Breast epithelium (tissue), 4 donors: ENCODE measurements at regions not wholly inside any gene's neighbourhood (a gene's known extent, or its start where the extent isn't known, plus 50 kb on each side); places are given as distances from the start of the nearest gene placed in this dataset.

ENCODE experiments used
- DNase-seq, 2 donors: peaks; one replicate each; pipeline ENCODE4 v3.0.0-alpha.2; 2019; ENCODE audit warnings: low spot score in 2 of 2
- H3K27ac ChIP-seq, 2 donors: fragments of 200-600 bp; sonication (generic) in 1 of 2; one replicate each; pipeline ENCODE4 v1.5.1; 2016 to 2019; ENCODE audit warnings: mild to moderate bottlenecking in 1 of 2
- H3K27me3 ChIP-seq, 2 donors: fragments of 200-600 bp; sonication (generic) in 1 of 2; one replicate each; pipeline versions ENCODE4 v1.5.1 to v1.6.0; 2017 to 2019; ENCODE audit warnings: control low read depth in 1 of 2, mild to moderate bottlenecking in 1 of 2
- H3K36me3 ChIP-seq: fragments of 200-600 bp; one replicate; pipeline ENCODE4 v1.5.1; 2019
- H3K4me1 ChIP-seq, 2 donors: fragments of 200-600 bp; sonication (generic); one replicate each; pipeline ENCODE4 v1.5.1; 2016 to 2019; ENCODE audit warnings: control low read depth in 1 of 2
- H3K4me3 ChIP-seq, 3 donors: fragments of 200-600 bp; sonication (generic); 1 replicate in 2 of 3; 2 replicates in 1 of 3; pipeline ENCODE4 v1.5.1; 2016 to 2019; ENCODE audit warnings: mild to moderate bottlenecking in 3 of 3, moderate library complexity in 2 of 3
- H3K9me3 ChIP-seq, 2 donors: fragments of 200-600 bp; sonication (generic) in 1 of 2; one replicate each; pipeline ENCODE4 v1.5.1; 2016 to 2019; ENCODE audit warnings: control low read depth in 1 of 2
- POLR2A ChIP-seq: fragments of 450-650 bp; IDR thresholded peaks from one replicate; pipeline ENCODE4 v1.6.1; 2016; ENCODE audit warnings: antibody characterized with exemption, mild to moderate bottlenecking, moderate library complexity
- POLR2AphosphoS5 ChIP-seq, 3 donors: sonication (generic); formaldehyde crosslinking; IDR thresholded peaks; one replicate each; pipeline ENCODE4 v1.6.1; 2017; ENCODE audit warnings: antibody characterized with exemption in 3 of 3
- intact Hi-C: fragments of 100-400 bp; cut with DNase I; formaldehyde crosslinking; loops from one replicate; pipeline ENCODE4 v1.15.1; 2023; ENCODE audit warnings: low total_unique reads
- TF ChIP-seq, protein P1 (sequence below), 3 donors: fragments of 450-650 bp; IDR thresholded peaks; one replicate each; pipeline ENCODE4 v1.5.1; 2016 to 2017; ENCODE audit warnings: antibody characterized with exemption in 3 of 3, mild to moderate bottlenecking in 3 of 3, moderate library complexity in 3 of 3

DNA sequence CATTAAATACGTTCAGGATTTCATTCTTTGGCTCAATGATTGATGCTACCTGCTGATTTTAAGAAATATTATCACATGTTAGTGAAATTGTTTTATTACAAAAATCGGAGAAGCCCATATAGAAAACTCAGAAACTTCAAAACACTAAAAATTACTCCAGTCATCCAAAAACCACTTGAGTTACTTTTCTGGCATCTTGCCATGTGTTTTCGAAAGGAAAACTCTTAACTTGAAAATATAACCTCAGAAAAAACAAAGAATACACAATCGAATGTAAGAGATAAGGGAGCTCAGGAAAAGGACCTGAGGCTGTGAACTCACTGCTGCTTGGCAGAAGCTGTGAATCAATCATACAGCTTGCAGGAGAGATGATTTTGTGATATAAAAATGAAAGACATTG is 151.3 kb upstream of the SLITRK3 start:
- DNase-seq, result no peak
- Histone ChIP-seq H3K9me3 (no peaks in the 10 kb centered on the region), H3K27ac (no peak overlapping the region), H3K36me3 (no peaks in the 10 kb centered on the region), H3K27me3 (no peaks in the 10 kb centered on the region), H3K4me3 (no peak overlapping the region), H3K4me1 (no peaks in the 10 kb centered on the region)
- no peak for TF ChIP-seq POLR2AphosphoS5 (IDR thresholded peaks at IDR 0.05)
- no peak for TF ChIP-seq POLR2A
- intact Hi-C loops, result loop anchor here (5.0 kb wide), 1 partner anchor 140 kb away; no protein-coding TSS in a partner anchor

DNA sequence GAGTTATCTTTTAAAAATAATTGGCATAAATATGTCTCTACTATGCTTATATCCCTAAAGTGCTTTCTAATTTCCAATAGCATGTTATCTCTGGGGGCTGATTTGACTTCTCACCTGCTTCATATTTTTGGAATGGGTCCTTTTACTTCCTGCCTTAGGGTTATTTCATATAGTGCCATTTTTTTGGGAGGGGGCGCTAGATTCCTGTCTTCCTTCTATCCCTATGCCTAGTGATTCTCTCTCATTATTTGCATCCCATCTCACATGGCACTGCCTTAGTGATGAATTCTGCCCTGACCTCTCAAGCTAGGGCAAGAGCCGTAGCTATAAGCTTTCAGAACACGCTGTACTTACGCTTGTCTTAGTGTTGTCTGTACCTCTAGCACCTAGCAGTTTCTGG is 150.3 kb upstream of the SLITRK3 start:
- intact Hi-C loops, result loop anchor here (5.0 kb wide), 1 partner anchor 139 kb away; no protein-coding TSS in a partner anchor
- DNase-seq, result no peak
- Histone ChIP-seq H3K27ac (no peak overlapping the region), H3K4me1 (no peaks in the 10 kb centered on the region), H3K36me3 (no peaks in the 10 kb centered on the region), H3K27me3 (no peaks in the 10 kb centered on the region), H3K4me3 (no peak overlapping the region), H3K9me3 (no peaks in the 10 kb centered on the region)
- no peak for TF ChIP-seq POLR2AphosphoS5 (IDR thresholded peaks at IDR 0.05)
- TF ChIP-seq, protein P1, sequence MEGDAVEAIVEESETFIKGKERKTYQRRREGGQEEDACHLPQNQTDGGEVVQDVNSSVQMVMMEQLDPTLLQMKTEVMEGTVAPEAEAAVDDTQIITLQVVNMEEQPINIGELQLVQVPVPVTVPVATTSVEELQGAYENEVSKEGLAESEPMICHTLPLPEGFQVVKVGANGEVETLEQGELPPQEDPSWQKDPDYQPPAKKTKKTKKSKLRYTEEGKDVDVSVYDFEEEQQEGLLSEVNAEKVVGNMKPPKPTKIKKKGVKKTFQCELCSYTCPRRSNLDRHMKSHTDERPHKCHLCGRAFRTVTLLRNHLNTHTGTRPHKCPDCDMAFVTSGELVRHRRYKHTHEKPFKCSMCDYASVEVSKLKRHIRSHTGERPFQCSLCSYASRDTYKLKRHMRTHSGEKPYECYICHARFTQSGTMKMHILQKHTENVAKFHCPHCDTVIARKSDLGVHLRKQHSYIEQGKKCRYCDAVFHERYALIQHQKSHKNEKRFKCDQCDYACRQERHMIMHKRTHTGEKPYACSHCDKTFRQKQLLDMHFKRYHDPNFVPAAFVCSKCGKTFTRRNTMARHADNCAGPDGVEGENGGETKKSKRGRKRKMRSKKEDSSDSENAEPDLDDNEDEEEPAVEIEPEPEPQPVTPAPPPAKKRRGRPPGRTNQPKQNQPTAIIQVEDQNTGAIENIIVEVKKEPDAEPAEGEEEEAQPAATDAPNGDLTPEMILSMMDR (IDR thresholded peaks at IDR 0.05), result no peak
- TF ChIP-seq POLR2A, result no peak

DNA sequence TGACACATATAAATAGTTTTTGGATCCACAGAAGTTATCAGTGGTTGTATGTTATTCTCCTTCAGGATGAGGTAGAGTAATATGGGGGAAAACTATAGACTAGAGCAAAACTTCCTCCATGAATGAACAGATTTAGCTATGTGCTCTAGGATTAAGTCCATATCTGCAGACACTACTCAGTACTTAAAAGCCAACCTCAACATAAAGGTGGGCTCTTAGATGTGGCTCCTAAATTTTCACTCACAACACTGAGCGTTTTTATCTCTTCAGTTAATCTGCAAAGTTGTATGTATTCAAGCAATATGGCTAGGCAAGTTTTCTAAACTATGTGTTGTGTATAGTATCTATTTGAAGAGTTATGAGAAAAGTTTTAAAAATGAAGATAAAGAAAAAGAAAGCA is 147.0 kb upstream of the SLITRK3 start:
- DNase-seq, result no peak
- Histone ChIP-seq H3K27ac (no peak overlapping the region), H3K9me3 (no peaks in the 10 kb centered on the region), H3K4me3 (no peak overlapping the region), H3K27me3 (no peaks in the 10 kb centered on the region), H3K4me1 (no peaks in the 10 kb centered on the region), H3K36me3 (no peaks in the 10 kb centered on the region)
- TF ChIP-seq, protein P1 (IDR thresholded peaks at IDR 0.05), result no peak
- no peak for TF ChIP-seq POLR2AphosphoS5 (IDR thresholded peaks at IDR 0.05)
- no peak for TF ChIP-seq POLR2A
- intact Hi-C loops, result no loop called here

DNA sequence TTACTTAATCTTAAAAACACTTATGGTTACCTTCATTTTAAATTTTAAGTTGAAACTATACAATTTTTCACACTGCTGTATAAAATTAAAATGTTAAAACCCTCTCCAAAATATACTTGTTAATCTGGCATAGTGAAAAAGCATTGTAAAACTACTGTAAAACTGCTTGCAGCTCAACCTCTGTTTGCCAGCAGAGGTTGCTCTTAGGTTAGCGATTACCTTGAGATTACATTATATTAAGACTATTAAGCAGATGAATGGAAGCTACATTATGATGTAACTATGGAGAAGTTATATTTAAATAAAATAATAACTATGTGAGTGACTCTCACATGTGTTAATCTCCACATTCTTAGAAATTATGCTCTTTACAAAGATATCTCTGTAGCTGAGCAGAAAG is 143.6 kb upstream of the SLITRK3 start:
- TF ChIP-seq POLR2A (no peak), POLR2AphosphoS5 (IDR thresholded peaks at IDR 0.05) (no peak)
- TF ChIP-seq, protein P1 (IDR thresholded peaks at IDR 0.05), result no peak
- intact Hi-C loops, result no loop called here
- DNase-seq, result no peak
- Histone ChIP-seq H3K4me1 (no peaks in the 10 kb centered on the region), H3K9me3 (no peaks in the 10 kb centered on the region), H3K27ac (no peak overlapping the region), H3K4me3 (no peak overlapping the region), H3K27me3 (no peaks in the 10 kb centered on the region), H3K36me3 (no peaks in the 10 kb centered on the region)

DNA sequence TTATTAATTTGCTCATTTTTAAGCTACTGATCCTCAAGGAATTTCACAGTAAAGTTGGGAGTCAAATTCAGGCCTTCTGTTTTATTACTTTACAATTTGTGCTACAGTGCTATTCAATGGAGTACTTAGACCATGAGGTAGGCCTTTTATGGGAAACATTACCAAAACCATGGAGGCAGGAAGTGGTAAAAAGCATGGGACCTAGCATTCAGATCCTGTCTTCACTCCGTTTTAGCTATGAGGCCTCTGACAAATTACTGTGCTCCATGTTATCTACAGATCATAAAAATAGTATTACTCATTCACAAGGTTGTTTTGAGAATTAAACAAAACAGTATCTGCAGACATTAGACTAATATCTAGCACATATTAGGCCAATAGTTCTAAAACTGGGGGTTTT is 140.6 kb upstream of the SLITRK3 start:
- intact Hi-C loops, result no loop called here
- no peak overlapping the region for H3K27ac ChIP-seq
- no peaks in the 10 kb centered on the region for H3K4me1 ChIP-seq
- DNase-seq, result no peak
- TF ChIP-seq POLR2A, result no peak
- TF ChIP-seq, protein P1 (IDR thresholded peaks at IDR 0.05), result no peak
- no peak for TF ChIP-seq POLR2AphosphoS5 (IDR thresholded peaks at IDR 0.05)
- H3K36me3 ChIP-seq, result no peaks in the 10 kb centered on the region
- no peak overlapping the region for H3K4me3 ChIP-seq
- H3K9me3 ChIP-seq, result no peaks in the 10 kb centered on the region
- H3K27me3 ChIP-seq, result no peaks in the 10 kb centered on the region
